GM23338 (cell line): ENCODE measurements at regions not wholly inside any gene's neighbourhood (a gene's known extent, or its start where the extent isn't known, plus 50 kb on each side); places are given as distances from the start of the nearest gene placed in this dataset.

ENCODE experiments used
- ATAC-seq: fragments of 200-7000 bp; cut with Tn5 transposase; 3 replicates; pipeline ENCODE4 v1.9.1; 2020
- DNase-seq: peaks from one replicate; pipeline ENCODE4 v3.0.0-alpha.2; 2015; ENCODE audit warnings: low spot score
- H2AFZ ChIP-seq: fragments of 200-600 bp; sonication (generic); 2 replicates; pipeline ENCODE4 v1.8.0; 2016; ENCODE audit warnings: antibody characterized with exemption, mild to moderate bottlenecking, moderate library complexity
- H3F3A ChIP-seq: fragments of 200-600 bp; sonication (generic); replicated peaks from 2 replicates; pipeline ENCODE4 v1.8.0; 2017; ENCODE audit warnings: antibody characterized with exemption, mixed run types, low read depth
- H3K27ac ChIP-seq: fragments of 200-600 bp; sonication (generic); 2 replicates; pipeline ENCODE4 v1.6.1; 2016; ENCODE audit warnings: low read depth
- H3K27me3 ChIP-seq: fragments of 200-600 bp; sonication (generic); 2 replicates; pipeline ENCODE4 v1.8.0; 2016; ENCODE audit warnings: mild to moderate bottlenecking, mixed run types, moderate library complexity; ENCODE audit not compliant: insufficient read depth
- H3K36me3 ChIP-seq: fragments of 200-600 bp; sonication (generic); 2 replicates; pipeline ENCODE4 v1.8.0; 2016; ENCODE audit warnings: mild to moderate bottlenecking; ENCODE audit not compliant: insufficient read depth
- H3K4me1 ChIP-seq: fragments of 200-600 bp; sonication (generic); 2 replicates; pipeline ENCODE4 v1.8.0; 2016; ENCODE audit warnings: mild to moderate bottlenecking, moderate library complexity; ENCODE audit not compliant: insufficient read depth
- H3K4me2 ChIP-seq: fragments of 200-600 bp; sonication (generic); 2 replicates; pipeline ENCODE4 v1.7.1; 2017; ENCODE audit warnings: mixed run types
- H3K4me3 ChIP-seq: fragments of 200-600 bp; sonication (generic); 2 replicates; pipeline ENCODE4 v1.6.1; 2016; ENCODE audit warnings: mixed run types
- H3K79me2 ChIP-seq: fragments of 200-600 bp; sonication (generic); replicated peaks from 2 replicates; pipeline ENCODE4 v1.8.0; 2017; ENCODE audit warnings: mild to moderate bottlenecking; ENCODE audit not compliant: insufficient read depth
- H3K9me2 ChIP-seq: fragments of 200-600 bp; sonication (generic); 2 replicates; pipeline ENCODE4 v1.8.0; 2017; ENCODE audit not compliant: insufficient read depth
- H4K20me1 ChIP-seq: fragments of 200-600 bp; sonication (generic); replicated peaks from 2 replicates; pipeline ENCODE4 v1.8.0; 2017; ENCODE audit warnings: mild to moderate bottlenecking; ENCODE audit not compliant: insufficient read depth
- H3K27ac Mint-ChIP-seq: 2 replicates; pipeline ENCODE4 v1.8.0; 2020; ENCODE audit warnings: inconsistent platforms, mild to moderate bottlenecking, moderate library complexity, mixed read lengths
- H3K27me3 Mint-ChIP-seq: 3 replicates; pipeline ENCODE4 v1.8.0; 2022; ENCODE audit warnings: low read depth, mild to moderate bottlenecking, moderate library complexity, mixed read lengths, inconsistent platforms; ENCODE audit not compliant: insufficient read depth, poor library complexity
- H3K36me3 Mint-ChIP-seq: 3 replicates; pipeline ENCODE4 v1.8.0; 2021; ENCODE audit warnings: low read depth, mild to moderate bottlenecking, inconsistent platforms, moderate library complexity, mixed read lengths
- H3K4me1 Mint-ChIP-seq: 3 replicates; pipeline ENCODE4 v1.8.0; 2020; ENCODE audit warnings: mild to moderate bottlenecking, inconsistent platforms, mixed read lengths
- H3K4me3 Mint-ChIP-seq: 3 replicates; pipeline ENCODE4 v1.8.0; 2021; ENCODE audit warnings: moderate library complexity, mild to moderate bottlenecking, inconsistent platforms, mixed read lengths
- H3K9me3 Mint-ChIP-seq: 3 replicates; pipeline ENCODE4 v1.8.0; 2020; ENCODE audit warnings: moderate library complexity, mild to moderate bottlenecking, inconsistent platforms, mixed read lengths
- CREB1 ChIP-seq: fragments of 250-450 bp; sonication (Bioruptor Pico); IDR thresholded peaks from 2 replicates; pipeline ENCODE4 v1.5.0; 2020; ENCODE audit warnings: low read depth, mild to moderate bottlenecking, moderate library complexity
- CTCF ChIP-seq, 2 experiments: fragments of 200-600 bp in 1 of 2; sonication (generic) in 1 of 2; conservative IDR thresholded peaks; 2 replicates each; pipeline versions ENCODE4 v1.5.1 to v1.6.1; 2016 to 2017; ENCODE audit warnings: antibody characterized with exemption in 2 of 2, low read depth in 2 of 2, mild to moderate bottlenecking in 2 of 2, moderate library complexity in 1 of 2
- ETS1 ChIP-seq: IDR thresholded peaks from 2 replicates; pipeline ENCODE4 v1.6.1; 2016; ENCODE audit warnings: antibody characterized with exemption
- EZH2 ChIP-seq: fragments of 200-600 bp; sonication (generic); IDR thresholded peaks from one replicate; pipeline ENCODE4 v1.8.0; 2017; ENCODE audit warnings: antibody characterized with exemption, mild to moderate bottlenecking, low read depth; ENCODE audit not compliant: unreplicated experiment
- NANOG ChIP-seq: IDR thresholded peaks from 2 replicates; pipeline ENCODE4 v1.6.1; 2016; ENCODE audit warnings: antibody characterized with exemption, borderline replicate concordance
- POLR2AphosphoS5 ChIP-seq: IDR thresholded peaks from 2 replicates; pipeline ENCODE4 v1.6.1; 2016; ENCODE audit warnings: antibody characterized with exemption, low read depth
- STAT1 ChIP-seq: IDR thresholded peaks from one replicate; pipeline ENCODE4 v1.6.1; 2016; ENCODE audit warnings: antibody characterized with exemption; ENCODE audit not compliant: unreplicated experiment
- ZNF114 ChIP-seq: fragments of 250-450 bp; sonication (Bioruptor Pico); IDR thresholded peaks from 2 replicates; pipeline ENCODE4 v1.5.0; 2020; ENCODE audit warnings: mild to moderate bottlenecking, moderate library complexity
- ZNF331 ChIP-seq: fragments of 250-450 bp; sonication (Bioruptor Pico); IDR thresholded peaks from 2 replicates; pipeline ENCODE4 v1.5.0; 2020; ENCODE audit warnings: low read depth, mild to moderate bottlenecking, moderate library complexity

DNA sequence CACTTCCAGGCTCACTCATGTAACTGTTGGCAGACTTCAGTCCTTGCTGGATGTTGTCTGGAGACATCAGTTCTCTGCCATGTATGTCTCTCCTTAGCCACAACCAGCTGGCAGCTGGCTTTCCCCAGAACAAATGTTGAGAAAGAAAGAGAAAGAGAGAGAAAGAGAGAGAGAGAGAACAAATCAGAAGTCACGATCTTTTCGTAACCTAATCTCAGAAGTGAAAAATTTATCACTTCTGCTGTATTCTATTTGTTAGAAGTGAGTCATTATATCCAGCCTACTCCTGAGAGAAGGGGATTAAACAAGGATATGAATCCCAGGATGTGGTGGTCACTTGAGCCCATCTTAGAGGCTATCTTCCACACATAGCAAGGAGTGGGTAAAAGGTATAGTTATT lies 101.2 kb downstream of the BTG1 start:
- no peaks in the 10 kb centered on the region for H4K20me1 ChIP-seq
- H3K9me2 ChIP-seq, result 0 out of 2 replicates have a peak, but pooled peaks cover 3% of the 10 kb centered on the region
- no peaks in the 10 kb centered on the region for H3K27me3 Mint-ChIP-seq
- no peaks in the 10 kb centered on the region for H3K9me3 Mint-ChIP-seq
- no peak overlapping the region for H3K27ac Mint-ChIP-seq
- no peak overlapping the region for H3K4me2 ChIP-seq
- TF ChIP-seq ETS1 (no peak), POLR2AphosphoS5 (no peak), CREB1 (no peak), ZNF114 (CRISPR knock-in tag) (no peak), ZNF331 (CRISPR knock-in tag) (no peak), STAT1 (no peak)
- no peaks in the 10 kb centered on the region for H3K36me3 Mint-ChIP-seq
- H2AFZ ChIP-seq, result no peak overlapping the region
- no peak overlapping the region for H3K4me3 ChIP-seq
- no peak overlapping the region for H3K4me3 Mint-ChIP-seq
- no peaks in the 10 kb centered on the region for H3F3A ChIP-seq
- H3K27me3 ChIP-seq, result no peaks in the 10 kb centered on the region
- ATAC-seq, result no peak
- H3K4me1 ChIP-seq, result peaks cover 10% of the 10 kb centered on the region
- no peak for DNase-seq
- no peaks in the 10 kb centered on the region for H3K79me2 ChIP-seq
- peaks cover 22% of the 10 kb centered on the region for H3K4me1 Mint-ChIP-seq
- no peak overlapping the region for H3K27ac ChIP-seq
- no peaks in the 10 kb centered on the region for H3K36me3 ChIP-seq

GRCh38 chr12:92042791-92043531 lies 102.7 kb downstream of the BTG1 start:
- no peak for ATAC-seq
- H3K9me3 Mint-ChIP-seq, result no peaks in the 10 kb centered on the region

GRCh38 chr12:92041742-92042141 lies 103.9 kb downstream of the BTG1 start:
- H3K79me2 ChIP-seq, result no peaks in the 10 kb centered on the region
- no peaks in the 10 kb centered on the region for H4K20me1 ChIP-seq
- H3K9me3 Mint-ChIP-seq, result no peaks in the 10 kb centered on the region
- no peak; the same call in 2 of the 3 replicates for ATAC-seq
- H3K4me3 Mint-ChIP-seq, result no peak overlapping the region
- H3F3A ChIP-seq, result no peaks in the 10 kb centered on the region
- DNase-seq, result peak; percentile 26
- peaks cover 41% of the 10 kb centered on the region for H3K4me1 Mint-ChIP-seq
- H3K27ac Mint-ChIP-seq, result no peak overlapping the region
- 0 out of 2 replicates have a peak, but pooled peaks cover 3% of the 10 kb centered on the region for H3K9me2 ChIP-seq
- H3K4me1 ChIP-seq, result peaks cover 20% of the 10 kb centered on the region
- no peak overlapping the region for H2AFZ ChIP-seq
- H3K4me2 ChIP-seq, result no peak overlapping the region
- H3K4me3 ChIP-seq, result no peak overlapping the region
- no peaks in the 10 kb centered on the region for H3K36me3 ChIP-seq
- no peaks in the 10 kb centered on the region for H3K27me3 Mint-ChIP-seq
- no peaks in the 10 kb centered on the region for H3K36me3 Mint-ChIP-seq
- H3K27me3 ChIP-seq, result no peaks in the 10 kb centered on the region
- no peak overlapping the region for H3K27ac ChIP-seq
- TF ChIP-seq CREB1, result no peak
- TF ChIP-seq ETS1, result no peak
- no peak for TF ChIP-seq ZNF331 (CRISPR knock-in tag)
- TF ChIP-seq POLR2AphosphoS5, result no peak
- no peak for TF ChIP-seq CTCF (conservative IDR thresholded peaks at IDR 0.05; ENCODE audit: low read depth in 2 of 2)
- TF ChIP-seq NANOG, result no peak
- no peak for TF ChIP-seq STAT1

More at GRCh38 chr12:92042791-92043531, 102.7 kb downstream of the BTG1 start:
- Histone ChIP-seq H3K4me2 (no peak overlapping the region), H3K27me3 (no peaks in the 10 kb centered on the region), H3K4me3 (no peak overlapping the region), H3K27ac (no peak overlapping the region), H3K4me1 (peaks cover 23% of the 10 kb centered on the region), H4K20me1 (no peaks in the 10 kb centered on the region), H2AFZ (no peak overlapping the region), H3K36me3 (no peaks in the 10 kb centered on the region), H3K9me2 (0 out of 2 replicates have a peak, but pooled peaks cover 3% of the 10 kb centered on the region), H3F3A (no peaks in the 10 kb centered on the region), H3K79me2 (no peaks in the 10 kb centered on the region)
- no peaks in the 10 kb centered on the region for H3K36me3 Mint-ChIP-seq
- H3K27ac Mint-ChIP-seq, result no peak overlapping the region
- H3K4me1 Mint-ChIP-seq, result peaks cover 37% of the 10 kb centered on the region
- no peaks in the 10 kb centered on the region for H3K27me3 Mint-ChIP-seq
- H3K4me3 Mint-ChIP-seq, result no peak overlapping the region
- DNase-seq, result no peak
- TF ChIP-seq ZNF331 (CRISPR knock-in tag) (no peak), EZH2 (no peak), POLR2AphosphoS5 (no peak)
